K562 (cell line): ENCODE measurements at regions not wholly inside any gene's neighbourhood (a gene's known extent, or its start where the extent isn't known, plus 50 kb on each side); places are given as distances from the start of the nearest gene placed in this dataset.

Source experiments
- ATAC-seq: fragments of 200-7000 bp; cut with Tn5 transposase; 3 replicates; pipeline ENCODE4 v1.9.1; 2020; ENCODE audit warnings: moderate library complexity
- BruUV-seq: library from RNA; stranded (reverse); fragments of 400-500 nt; replicated peaks from 2 replicates; lab custom pipeline; 2021; lab: Mats Ljungman, UMichigan
- CTCF ChIA-PET: fragments of 300-600 bp; formaldehyde crosslinking; extraction: SDS; loops from one replicate; lab custom pipeline; 2021; ENCODE audit warnings: low intra/inter-chr PET ratio; lab: Yijun Ruan, JAX
- POLR2A ChIA-PET: fragments of 300-600, 350-650 bp; sonication (Branson Sonifier 250); formaldehyde crosslinking; extraction: SDS; loops from one replicate; lab custom pipeline; 2021; ENCODE audit warnings: antibody characterized with exemption, inconsistent platforms; lab: Yijun Ruan, JAX
- DNase-seq, 4 experiments: peaks; one replicate each; pipeline versions ENCODE4 v3.0.0 to v3.0.0-alpha.2; 2011 to 2018; ENCODE audit warnings: low spot score in 3 of 4, mixed read lengths in 3 of 4; ENCODE audit errors: extremely low read depth in 1 of 4
- FAIRE-seq: peaks from 2 replicates; lab custom pipeline; 2011; peaks lifted over from hg19 to GRCh38; lab: Jason Lieb, UNC
- H2AFZ ChIP-seq: 2 replicates; pipeline ENCODE4 v1.6.0; 2011; ENCODE audit warnings: low read depth, low read length, control low read depth, inconsistent platforms
- H3K27ac ChIP-seq: fragments of 200-600 bp; 3 replicates; pipeline ENCODE4 v1.8.0; 2011; ENCODE audit warnings: low read depth, mild to moderate bottlenecking, control low read depth, inconsistent platforms, low read length, moderate library complexity, mixed read lengths; ENCODE audit errors: extremely low read depth
- H3K27me3 ChIP-seq, 2 experiments: fragments of 300-600 bp in 1 of 2; 2 replicates in 1 of 2; 3 replicates in 1 of 2; pipeline versions ENCODE4 v1.6.0 to v1.8.0; 2011; ENCODE audit warnings: inconsistent platforms in 2 of 2, low read length in 2 of 2, mild to moderate bottlenecking in 1 of 2, mixed read lengths in 1 of 2, moderate library complexity in 1 of 2; ENCODE audit not compliant: control insufficient read depth in 2 of 2, insufficient read depth in 2 of 2
- H3K36me3 ChIP-seq: fragments of 300-600 bp; 3 replicates; pipeline ENCODE4 v1.8.0; 2011; ENCODE audit warnings: mild to moderate bottlenecking, low read length, inconsistent platforms; ENCODE audit not compliant: control insufficient read depth, insufficient read depth
- H3K4me1 ChIP-seq, 2 experiments: fragments of 200-600 bp in 1 of 2; replicated peaks in 1 of 2; 2 replicates in 1 of 2; 3 replicates in 1 of 2; pipeline versions ENCODE4 v1.5.1 to v1.8.0; 2011; ENCODE audit warnings: inconsistent platforms in 2 of 2, low read length in 2 of 2, mild to moderate bottlenecking in 1 of 2, mixed read lengths in 1 of 2, moderate library complexity in 1 of 2; ENCODE audit not compliant: control insufficient read depth in 2 of 2, insufficient read depth in 2 of 2
- H3K4me2 ChIP-seq: 2 replicates; pipeline ENCODE4 v1.6.1; 2011; ENCODE audit warnings: low read length, control low read depth, inconsistent platforms, mixed read lengths; ENCODE audit not compliant: insufficient read depth
- H3K4me3 ChIP-seq: fragments of 200-600 bp; sonication (generic), shearing (Covaris generic); 2 replicates; pipeline ENCODE4 v1.5.1; 2016; ENCODE audit warnings: control low read depth, inconsistent platforms
- H3K79me2 ChIP-seq: fragments of 200-600 bp; 3 replicates; pipeline ENCODE4 v1.8.0; 2011; ENCODE audit warnings: low read length, inconsistent platforms; ENCODE audit not compliant: control insufficient read depth, insufficient read depth
- H3K9ac ChIP-seq, 2 experiments: 2 replicates each; pipeline versions ENCODE4 v1.6.0 to v1.6.1; 2011; ENCODE audit warnings: low read depth in 2 of 2, low read length in 2 of 2, control low read depth in 1 of 2, inconsistent platforms in 1 of 2, mild to moderate bottlenecking in 1 of 2, mixed read lengths in 1 of 2; ENCODE audit not compliant: insufficient read depth in 1 of 2
- H3K9me1 ChIP-seq: one replicate; pipeline ENCODE4 v1.6.0; 2011; ENCODE audit warnings: inconsistent platforms, mild to moderate bottlenecking, low read length, moderate library complexity; ENCODE audit not compliant: control insufficient read depth, insufficient read depth
- H3K9me3 ChIP-seq: replicated peaks from 2 replicates; pipeline ENCODE4 v1.5.1; 2011; ENCODE audit warnings: low read depth, low read length, inconsistent platforms; ENCODE audit not compliant: control insufficient read depth, insufficient read depth
- H4K20me1 ChIP-seq: replicated peaks from 2 replicates; pipeline ENCODE4 v1.6.1; 2011; ENCODE audit warnings: low read length, inconsistent platforms, mixed read lengths; ENCODE audit not compliant: control insufficient read depth, insufficient read depth
- CBX3 ChIP-seq, 2 experiments: IDR thresholded peaks; 1 replicate in 1 of 2; 2 replicates in 1 of 2; pipeline ENCODE4 v1.6.1; 2012; ENCODE audit warnings: inconsistent platforms in 2 of 2, low read length in 2 of 2, borderline replicate concordance in 1 of 2, control low read depth in 1 of 2
- CEBPG ChIP-seq, 3 experiments: fragments of 200-800 bp in 1 of 3; sonication (Bioruptor generic) in 1 of 3; sonication (generic) in 1 of 3; formaldehyde crosslinking in 1 of 3; IDR thresholded peaks in 2 of 3; conservative IDR thresholded peaks in 1 of 3; 2 replicates each; pipeline versions ENCODE4 v1.6.1 to v1.8.0; 2016 to 2022; ENCODE audit warnings: missing compliant biosample characterization in 2 of 3, missing genetic modification characterization in 2 of 3, mild to moderate bottlenecking in 1 of 3, missing genetic modification reagents in 1 of 3
- HSF4 ChIP-seq: fragments of 250-450 bp; sonication (Bioruptor Pico); IDR thresholded peaks from 2 replicates; pipeline ENCODE4 v2.1.2; 2022; ENCODE audit warnings: mild to moderate bottlenecking, moderate library complexity, borderline replicate concordance
- MCM2 ChIP-seq: fragments of 450-650 bp; IDR thresholded peaks from 2 replicates; pipeline ENCODE4 v1.6.1; 2017; ENCODE audit warnings: low read depth, mild to moderate bottlenecking
- NCOA6 ChIP-seq: fragments of 450-650 bp; IDR thresholded peaks from 2 replicates; pipeline ENCODE4 v1.6.1; 2017; ENCODE audit warnings: mild to moderate bottlenecking
- SMAD4 ChIP-seq: fragments of 250-450 bp; sonication (Bioruptor Pico); conservative IDR thresholded peaks from 2 replicates; pipeline ENCODE4 v1.8.0; 2021; ENCODE audit warnings: inconsistent platforms, mild to moderate bottlenecking, moderate library complexity
- SP2 ChIP-seq: IDR thresholded peaks from 2 replicates; pipeline ENCODE4 v1.6.1; 2011; ENCODE audit warnings: mild to moderate bottlenecking, low read depth, low read length, moderate library complexity; ENCODE audit not compliant: poor library complexity, severe bottlenecking; ENCODE audit errors: extremely low read depth
- THRA ChIP-seq: fragments of 450-650 bp; IDR thresholded peaks from 2 replicates; pipeline ENCODE4 v1.6.1; 2017; ENCODE audit warnings: mild to moderate bottlenecking, moderate library complexity
- ZNF175 ChIP-seq: fragments of 200-800 bp; sonication (Bioruptor generic); IDR thresholded peaks from 2 replicates; pipeline ENCODE4 v1.6.1; 2016; ENCODE audit warnings: low read depth, mild to moderate bottlenecking, missing genetic modification characterization, missing compliant biosample characterization
- ZNF232 ChIP-seq: sonication (generic); formaldehyde crosslinking; IDR thresholded peaks from 2 replicates; pipeline ENCODE4 v1.8.0; 2022; ENCODE audit warnings: mild to moderate bottlenecking, missing genetic modification reagents
- WGBS: fragments of 100-300 bp; shearing (Covaris generic); methylation state at CpG from one replicate; pipeline ENCODE4 v1.1.6; 2016; ENCODE audit warnings: low coverage, mixed read lengths; ENCODE audit not compliant: insufficient coverage; ENCODE audit errors: missing lambda C conversion rate; 5-methylcytosine and 5-hydroxymethylcytosine counted together
- in situ Hi-C: fragments of 300-500 bp; cut with MboI; formaldehyde crosslinking; loops from 4 replicates; pipeline ENCODE4 v1.15.0; 2018; ENCODE audit warnings: inconsistent platforms, mixed read lengths
- intact Hi-C: fragments of 100-400 bp; cut with micrococcal nuclease; formaldehyde crosslinking; loops from 2 replicates; pipeline ENCODE4 v1.14.2; 2022
- TF ChIP-seq, protein P1 (sequence below): fragments of 250-450 bp; sonication (Bioruptor Pico); IDR thresholded peaks from 2 replicates; pipeline ENCODE4 v1.4.0; 2020; ENCODE audit warnings: mild to moderate bottlenecking, moderate library complexity

- Histone ChIP-seq H3K79me2 (no peaks in the 10 kb centered on the region), H3K9me3 (no peaks in the 10 kb centered on the region), H2AFZ (no peak overlapping the region), H3K36me3 (no peaks in the 10 kb centered on the region), H3K9ac (no peak overlapping the region), H3K4me1 (no peaks in the 10 kb centered on the region), H3K9me1 (no peaks in the 10 kb centered on the region), H4K20me1 (no peaks in the 10 kb centered on the region), H3K4me2 (no peak overlapping the region), H3K27me3 (no peaks in the 10 kb centered on the region), H3K4me3 (no peak overlapping the region), H3K27ac (no peak overlapping the region)
- ATAC-seq (no peak), FAIRE-seq (no peak), DNase-seq (no peak)
- intact Hi-C loops = no loop called here
- POLR2A ChIA-PET = no interaction called here
- no TSS peak for BruUV-seq
- in situ Hi-C loops = no loop called here
- no peak for TF ChIP-seq ZNF232
- TF ChIP-seq SP2 = no peak
- no peak for TF ChIP-seq NCOA6
- no peak for TF ChIP-seq SMAD4 (CRISPR knock-in tag)
- no peak for TF ChIP-seq HSF4 (CRISPR knock-in tag)
- CTCF ChIA-PET = no interaction called here
- WGBS = 3% methylated on average over 4 of the region's 4 CpGs
These were observed 172.6 kb downstream of the SLITRK6 start for GRCh38 chr13:85626603-85627002.

DNA sequence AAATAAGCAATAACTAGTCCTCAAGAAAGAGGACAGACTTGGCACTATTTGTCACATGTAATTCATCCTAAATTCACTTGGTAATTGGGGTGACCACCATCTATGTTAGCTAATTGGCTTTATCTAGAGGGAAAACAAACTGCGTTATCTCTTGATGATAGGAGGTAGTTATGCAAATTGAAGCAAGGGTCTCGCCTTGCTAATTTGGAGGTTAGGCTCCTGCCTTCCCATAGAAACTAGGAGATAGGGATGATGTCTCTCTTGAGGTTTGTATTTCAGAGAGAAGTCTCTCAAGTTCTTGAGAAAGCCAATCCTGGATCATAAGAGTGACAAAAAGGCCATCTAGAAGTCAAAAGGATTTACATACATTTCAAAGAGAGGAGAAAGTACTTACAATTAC is 179.9 kb downstream of the SLITRK6 start:
- no peak for ATAC-seq

More for the DNA sequence above, 179.9 kb downstream of the SLITRK6 start:
- Histone ChIP-seq H3K79me2 (no peaks in the 10 kb centered on the region), H3K9me1 (no peaks in the 10 kb centered on the region), H3K4me1 (no peaks in the 10 kb centered on the region), H3K27me3 (no peaks in the 10 kb centered on the region), H3K27ac (no peak overlapping the region), H3K9me3 (no peaks in the 10 kb centered on the region), H3K4me2 (no peak overlapping the region), H3K9ac (no peak overlapping the region), H4K20me1 (no peaks in the 10 kb centered on the region), H2AFZ (no peak overlapping the region), H3K36me3 (no peaks in the 10 kb centered on the region), H3K4me3 (no peak overlapping the region)
- no peak for TF ChIP-seq THRA
- TF ChIP-seq CEBPG (CRISPR knock-in tag; IDR thresholded peaks at IDR 0.05) = no peak
- TF ChIP-seq CEBPG (tag; conservative IDR thresholded peaks at IDR 0.05 in 1 of 2, IDR thresholded peaks at IDR 0.05 in 1 of 2) = no peak
- TF ChIP-seq, protein P1, sequence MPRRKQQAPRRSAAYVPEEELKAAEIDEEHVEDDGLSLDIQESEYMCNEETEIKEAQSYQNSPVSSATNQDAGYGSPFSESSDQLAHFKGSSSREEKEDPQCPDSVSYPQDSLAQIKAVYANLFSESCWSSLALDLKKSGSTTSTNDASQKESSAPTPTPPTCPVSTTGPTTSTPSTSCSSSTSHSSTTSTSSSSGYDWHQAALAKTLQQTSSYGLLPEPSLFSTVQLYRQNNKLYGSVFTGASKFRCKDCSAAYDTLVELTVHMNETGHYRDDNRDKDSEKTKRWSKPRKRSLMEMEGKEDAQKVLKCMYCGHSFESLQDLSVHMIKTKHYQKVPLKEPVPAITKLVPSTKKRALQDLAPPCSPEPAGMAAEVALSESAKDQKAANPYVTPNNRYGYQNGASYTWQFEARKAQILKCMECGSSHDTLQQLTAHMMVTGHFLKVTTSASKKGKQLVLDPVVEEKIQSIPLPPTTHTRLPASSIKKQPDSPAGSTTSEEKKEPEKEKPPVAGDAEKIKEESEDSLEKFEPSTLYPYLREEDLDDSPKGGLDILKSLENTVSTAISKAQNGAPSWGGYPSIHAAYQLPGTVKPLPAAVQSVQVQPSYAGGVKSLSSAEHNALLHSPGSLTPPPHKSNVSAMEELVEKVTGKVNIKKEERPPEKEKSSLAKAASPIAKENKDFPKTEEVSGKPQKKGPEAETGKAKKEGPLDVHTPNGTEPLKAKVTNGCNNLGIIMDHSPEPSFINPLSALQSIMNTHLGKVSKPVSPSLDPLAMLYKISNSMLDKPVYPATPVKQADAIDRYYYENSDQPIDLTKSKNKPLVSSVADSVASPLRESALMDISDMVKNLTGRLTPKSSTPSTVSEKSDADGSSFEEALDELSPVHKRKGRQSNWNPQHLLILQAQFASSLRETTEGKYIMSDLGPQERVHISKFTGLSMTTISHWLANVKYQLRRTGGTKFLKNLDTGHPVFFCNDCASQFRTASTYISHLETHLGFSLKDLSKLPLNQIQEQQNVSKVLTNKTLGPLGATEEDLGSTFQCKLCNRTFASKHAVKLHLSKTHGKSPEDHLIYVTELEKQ (CRISPR knock-in tag) = no peak
- no peak for TF ChIP-seq ZNF175 (CRISPR knock-in tag)
- TF ChIP-seq CBX3 (IDR thresholded peaks at IDR 0.05; ENCODE audit: borderline replicate concordance in 1 of 2, low read length in 2 of 2) = no peak
- no peak for TF ChIP-seq MCM2
- BruUV-seq = no TSS peak
- in situ Hi-C loops (no loop called here), intact Hi-C loops (no loop called here)
- no peak for FAIRE-seq
- ChIA-PET CTCF (no interaction called here), POLR2A (no interaction called here)
- WGBS = 4% methylated on average over 2 of the region's 2 CpGs
- no peak for DNase-seq
